Body of pancreas (tissue), 4 donors: ENCODE measurements at regions not wholly inside any gene's neighbourhood (a gene's known extent, or its start where the extent isn't known, plus 50 kb on each side); places are given as distances from the start of the nearest gene placed in this dataset.

Source experiments
- ATAC-seq: fragments of 150-250 bp; one replicate; pipeline ENCODE4 v1.9.1; 2016
- DNase-seq, 4 donors: peaks; one replicate each; pipeline ENCODE4 v3.0.0-alpha.2; 2019
- H3K27ac ChIP-seq, 4 donors: fragments of 200-600 bp; sonication (generic); 1 replicate in 3 of 4; 2 replicates in 1 of 4; pipeline versions ENCODE4 v1.5.1 to v1.6.1; 2016 to 2019; ENCODE audit warnings: mild to moderate bottlenecking in 1 of 4, mixed read lengths in 1 of 4, moderate library complexity in 1 of 4
- H3K27me3 ChIP-seq, 2 donors: fragments of 200-600 bp; sonication (generic); one replicate each; pipeline ENCODE4 v1.6.0; 2016; ENCODE audit warnings: mild to moderate bottlenecking in 1 of 2
- H3K36me3 ChIP-seq, 2 donors: fragments of 200-600 bp; sonication (generic); replicated peaks in 1 of 2; 2 replicates each; pipeline ENCODE4 v1.5.1; 2016; ENCODE audit warnings: low read depth in 2 of 2; ENCODE audit not compliant: insufficient read depth in 1 of 2
- H3K4me1 ChIP-seq: fragments of 200-600 bp; sonication (generic); one replicate; pipeline ENCODE4 v1.6.0; 2016
- H3K4me3 ChIP-seq, 2 donors: fragments of 200-600 bp; sonication (generic); 1 replicate in 1 of 2; 2 replicates in 1 of 2; pipeline ENCODE4 v1.5.1; 2016 to 2019
- H3K9me3 ChIP-seq, 3 donors: fragments of 200-600 bp; sonication (generic); 1 replicate in 2 of 3; 2 replicates in 1 of 3; pipeline ENCODE4 v1.5.1; 2016
- CTCF ChIP-seq, 7 experiments: fragments of 450-650 bp in 4 of 7; fragments of 200-600 bp in 3 of 7; sonication (generic) in 3 of 7; IDR thresholded peaks; one replicate each; pipeline ENCODE4 v1.5.1; 2016 to 2019; ENCODE audit warnings: antibody characterized with exemption in 7 of 7
- POLR2A ChIP-seq, 3 donors: fragments of 450-650 bp; IDR thresholded peaks; one replicate each; pipeline ENCODE4 v1.6.1; 2016; ENCODE audit warnings: antibody characterized with exemption in 3 of 3, mild to moderate bottlenecking in 2 of 3
- WGBS, 2 donors: methylation state at CpG; one replicate each; pipeline ENCODE4 v1.1.5; 2017; 5-methylcytosine and 5-hydroxymethylcytosine counted together
- intact Hi-C: fragments of 100-400 bp; cut with DNase I; formaldehyde crosslinking; loops from one replicate; pipeline ENCODE4 v1.15.1; 2023

- intact Hi-C loops, result no loop called here
- no peaks in the 10 kb centered on the region for H3K9me3 ChIP-seq
- H3K4me3 ChIP-seq, result no peak overlapping the region
- ATAC-seq (no peak), DNase-seq (no peak)
- H3K36me3 ChIP-seq, result no peaks in the 10 kb centered on the region
- H3K27me3 ChIP-seq, result no peaks in the 10 kb centered on the region
- H3K4me1 ChIP-seq, result no peaks in the 10 kb centered on the region
- H3K27ac ChIP-seq, result no peak overlapping the region
- 52 to 60% methylated on average over 3 of the region's 3 CpGs for WGBS, 2 donors
- TF ChIP-seq CTCF (IDR thresholded peaks at IDR 0.05) (no peak), POLR2A (IDR thresholded peaks at IDR 0.05) (no peak)
Observed at GRCh38 chr20:7275645-7276237, 508.3 kb downstream of the BMP2 start.

GRCh38 chr20:7285918-7286556, 518.6 kb downstream of the BMP2 start:
- Histone ChIP-seq H3K36me3 (no peaks in the 10 kb centered on the region), H3K4me1 (peaks cover 5% of the 10 kb centered on the region), H3K9me3 (no peaks in the 10 kb centered on the region), H3K27me3 (no peaks in the 10 kb centered on the region), H3K27ac (no peak overlapping the region), H3K4me3 (no peak overlapping the region)
- WGBS, 2 donors, result 11 to 14% methylated on average over 9 of the region's 9 CpGs
- no peak for TF ChIP-seq POLR2A (IDR thresholded peaks at IDR 0.05)
- peak; percentile 42 to 88 (median 75) for TF ChIP-seq CTCF (IDR thresholded peaks at IDR 0.05)
- intact Hi-C loops, result no loop called here
- ATAC-seq (peak; percentile 85), DNase-seq (peak; percentile 79 to 85 (median 82))

- intact Hi-C loops, result no loop called here
- Histone ChIP-seq H3K27ac (no peak overlapping the region), H3K9me3 (no peaks in the 10 kb centered on the region), H3K36me3 (no peaks in the 10 kb centered on the region), H3K4me3 (no peak overlapping the region), H3K4me1 (peaks cover 12% of the 10 kb centered on the region), H3K27me3 (no peaks in the 10 kb centered on the region)
- TF ChIP-seq CTCF (IDR thresholded peaks at IDR 0.05), result no peak
- no peak for TF ChIP-seq POLR2A (IDR thresholded peaks at IDR 0.05)
- 16 to 22% methylated on average over 2 of the region's 2 CpGs for WGBS, 2 donors
- no peak for DNase-seq
- ATAC-seq, result peak; percentile 38
Observed at GRCh38 chr20:7291323-7291943, 523.9 kb downstream of the BMP2 start.

- Histone ChIP-seq H3K4me3 (no peak overlapping the region), H3K27me3 (no peaks in the 10 kb centered on the region), H3K4me1 (peaks cover 12% of the 10 kb centered on the region), H3K36me3 (no peaks in the 10 kb centered on the region), H3K27ac (no peak overlapping the region), H3K9me3 (no peaks in the 10 kb centered on the region)
- ATAC-seq (no peak), DNase-seq (no peak)
- intact Hi-C loops, result no loop called here
- TF ChIP-seq POLR2A (IDR thresholded peaks at IDR 0.05) (no peak), CTCF (IDR thresholded peaks at IDR 0.05) (no peak)
Observed at GRCh38 chr20:7291946-7292345, 524.5 kb downstream of the BMP2 start.
